ENCODE measurements at regions not wholly inside any gene's neighbourhood (a gene's known extent, or its start where the extent isn't known, plus 50 kb on each side); places are given as distances from the start of the nearest gene placed in this dataset.
"Not testable (repeated sequence)": the region's sequence is repeated elsewhere in the genome, so short reads cannot be mapped to it uniquely, and the experiment has no call there.

- DNase-seq, result no peak
Measured at GRCh38 chr1:76687307-76688175, 179.7 kb upstream of the ST6GALNAC5 start.

- DNase-seq, result no peak
Measured at GRCh38 chr1:76690766-76691165, 176.5 kb upstream of the ST6GALNAC5 start.

GRCh38 chr1:76695535-76695934 lies 171.7 kb upstream of the ST6GALNAC5 start:
- DNase-seq, result no peak

GRCh38 chr1:76697361-76697760 lies 169.9 kb upstream of the ST6GALNAC5 start:
- DNase-seq, result no peak

- not testable (repeated sequence) for DNase-seq
Measured at GRCh38 chr1:76699646-76700045, 167.6 kb upstream of the ST6GALNAC5 start.

- not testable (repeated sequence) for DNase-seq
Measured at GRCh38 chr1:76700200-76700599, 167.1 kb upstream of the ST6GALNAC5 start.

- DNase-seq, result no peak
Measured at GRCh38 chr1:76705560-76705959, 161.7 kb upstream of the ST6GALNAC5 start.

- DNase-seq, result no peak
Measured at GRCh38 chr1:76713535-76713934, 153.7 kb upstream of the ST6GALNAC5 start.

- DNase-seq, result no peak
Measured at GRCh38 chr1:76715474-76715873, 151.8 kb upstream of the ST6GALNAC5 start.

- DNase-seq, result no peak
Measured at GRCh38 chr1:76723949-76724348, 143.3 kb upstream of the ST6GALNAC5 start.

GRCh38 chr1:76724816-76725215 lies 142.5 kb upstream of the ST6GALNAC5 start:
- DNase-seq, result no peak

GRCh38 chr1:76725864-76726619 lies 141.2 kb upstream of the ST6GALNAC5 start:
- no peak for DNase-seq

GRCh38 chr1:76727520-76727919 lies 139.8 kb upstream of the ST6GALNAC5 start:
- no peak for DNase-seq

- DNase-seq, result no peak
Measured at GRCh38 chr1:76729142-76729541, 138.1 kb upstream of the ST6GALNAC5 start.

- no peak for DNase-seq
Measured at GRCh38 chr1:76730027-76730426, 137.3 kb upstream of the ST6GALNAC5 start.

- not testable (repeated sequence) for DNase-seq
Measured at GRCh38 chr1:76738355-76738754, 128.9 kb upstream of the ST6GALNAC5 start.

- not testable (repeated sequence) for DNase-seq
Measured at GRCh38 chr1:76740956-76741355, 126.3 kb upstream of the ST6GALNAC5 start.

GRCh38 chr1:76744989-76745388 lies 122.3 kb upstream of the ST6GALNAC5 start:
- no peak for DNase-seq

GRCh38 chr1:76746206-76746605 lies 121.1 kb upstream of the ST6GALNAC5 start:
- DNase-seq, result no peak

- DNase-seq, result no peak
Measured at GRCh38 chr1:76754730-76755129, 112.5 kb upstream of the ST6GALNAC5 start.

GRCh38 chr1:76759171-76759860 lies 108.0 kb upstream of the ST6GALNAC5 start:
- no peak for DNase-seq

GRCh38 chr1:76759950-76760349 lies 107.3 kb upstream of the ST6GALNAC5 start:
- DNase-seq, result peak; percentile 26 to 40

- DNase-seq, result peak; percentile 53 to 54
Measured at GRCh38 chr1:76763738-76764137, 103.5 kb upstream of the ST6GALNAC5 start.
